ENCODE measurements at regions not wholly inside any gene's neighbourhood (a gene's known extent, or its start where the extent isn't known, plus 50 kb on each side); places are given as distances from the start of the nearest gene placed in this dataset.
"Not testable (repeated sequence)": the region's sequence is repeated elsewhere in the genome, so short reads cannot be mapped to it uniquely, and the experiment has no call there.

DNA sequence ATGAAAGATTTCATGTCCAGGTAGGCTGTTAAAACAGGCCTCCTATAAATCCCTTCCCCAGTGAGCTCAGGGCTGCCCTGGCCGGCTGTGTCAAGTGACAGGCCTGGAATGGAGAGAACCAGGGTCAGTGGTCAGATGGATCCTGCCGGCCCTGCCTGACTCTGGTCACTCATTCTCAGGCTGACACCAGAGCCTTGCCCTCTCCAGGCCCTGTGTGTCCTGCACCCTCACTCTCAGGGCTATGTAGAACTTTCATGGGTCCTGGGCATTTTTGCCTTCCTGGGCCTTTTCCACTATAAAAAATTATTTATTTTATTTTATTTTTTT, 82.0 kb upstream of the RGPD5 start:
- DNase-seq, result no peak
- H3K27ac ChIP-seq, result no peak overlapping the region
- intact Hi-C loops (cut with DNase I), result no loop called here
- H3K36me3 ChIP-seq, result no peaks in the 10 kb centered on the region
- H3K27me3 ChIP-seq, result no peaks in the 10 kb centered on the region
- ATAC-seq, result no peak
- TF ChIP-seq CTCF (IDR thresholded peaks at IDR 0.05), result no peak
- no peaks in the 10 kb centered on the region for H3K4me1 ChIP-seq
- WGBS, 2 donors, result 85 to 96% methylated on average over 2 of the region's 2 CpGs
- H3K9me3 ChIP-seq, result no peaks in the 10 kb centered on the region
- no peak overlapping the region for H3K4me3 ChIP-seq

GRCh38 chr2:109712746-109713145, 81.4 kb upstream of the RGPD5 start:
- TF ChIP-seq CTCF (IDR thresholded peaks at IDR 0.05), result no peak
- ATAC-seq (no peak), DNase-seq (no peak)
- H3K36me3 ChIP-seq, result no peaks in the 10 kb centered on the region
- intact Hi-C loops (cut with DNase I), result no loop called here
- H3K4me3 ChIP-seq, result no peak overlapping the region
- H3K9me3 ChIP-seq, result no peaks in the 10 kb centered on the region
- H3K4me1 ChIP-seq, result no peaks in the 10 kb centered on the region
- no peak overlapping the region for H3K27ac ChIP-seq
- WGBS, 2 donors, result 98 to 99% methylated on average over 5 of the region's 5 CpGs
- H3K27me3 ChIP-seq, result no peaks in the 10 kb centered on the region

DNA sequence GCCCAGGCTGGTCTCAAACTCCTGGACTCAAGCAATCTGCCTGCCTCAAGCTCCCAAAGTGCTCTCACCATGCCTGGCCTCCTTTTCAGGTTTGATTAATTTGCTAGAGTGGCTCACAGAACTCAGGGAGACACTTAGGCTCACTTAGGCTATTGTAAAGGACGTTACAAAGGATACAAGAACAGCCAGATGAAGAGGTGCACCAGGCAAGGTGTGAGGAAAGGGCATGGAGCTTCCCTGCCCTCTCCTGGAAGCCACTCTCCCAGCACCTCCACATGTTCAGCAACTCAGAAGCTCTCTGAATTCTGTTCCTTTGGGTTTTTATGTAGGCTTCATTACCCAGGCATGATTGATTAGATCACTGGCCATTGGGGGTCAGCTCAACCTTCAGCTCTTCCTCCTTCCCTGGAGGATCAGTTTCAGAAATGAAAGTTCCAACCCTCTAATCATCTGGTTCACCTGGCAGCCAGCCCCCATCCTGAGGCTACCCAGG, 78.7 kb upstream of the RGPD5 start:
- Histone ChIP-seq H3K4me1 (no peaks in the 10 kb centered on the region), H3K27me3 (no peaks in the 10 kb centered on the region), H3K36me3 (no peaks in the 10 kb centered on the region), H3K4me3 (no peak overlapping the region), H3K9me3 (peaks cover 0 to 7% (median 0%) of the 10 kb centered on the region in 11 donors), H3K27ac (no peak overlapping the region)
- peak; percentile 10 to 72 (median 66) for TF ChIP-seq CTCF (IDR thresholded peaks at IDR 0.05)
- WGBS, 2 donors, result 31 to 34% methylated on average over 1 of the region's 1 CpG
- ATAC-seq (peak; percentile 49 to 88 (median 82)), DNase-seq (no peak)
- intact Hi-C loops (cut with DNase I), result loop anchor here in 9 of 10 donors (1.0 to 5.0 kb wide), 3 partner anchors 168 to 169 kb away; no protein-coding TSS in a partner anchor

GRCh38 chr2:109716596-109716995, 77.5 kb upstream of the RGPD5 start:
- WGBS, 2 donors, result 57 to 66% methylated on average over 4 of the region's 4 CpGs
- not testable (repeated sequence) for H3K4me1 ChIP-seq, H3K9me3 ChIP-seq, DNase-seq, H3K4me3 ChIP-seq, H3K27ac ChIP-seq, H3K27me3 ChIP-seq, ATAC-seq, H3K36me3 ChIP-seq
- intact Hi-C loops (cut with DNase I), result loop anchor here in 6 of 10 donors (5.0 kb wide), 1 partner anchor 169 kb away; no protein-coding TSS in a partner anchor

GRCh38 chr2:109718139-109718538, 76.0 kb upstream of the RGPD5 start:
- no peaks in the 10 kb centered on the region for H3K27me3 ChIP-seq
- H3K4me3 ChIP-seq, result no peak overlapping the region
- intact Hi-C loops (cut with DNase I), result loop anchor here in 6 of 10 donors (5.0 kb wide), 1 partner anchor 171 kb away; no protein-coding TSS in a partner anchor
- no peak for ATAC-seq
- H3K36me3 ChIP-seq, result no peaks in the 10 kb centered on the region
- TF ChIP-seq CTCF (IDR thresholded peaks at IDR 0.05), result no peak
- no peaks in the 10 kb centered on the region for H3K4me1 ChIP-seq
- peaks cover 0 to 7% (median 0%) of the 10 kb centered on the region in 11 donors for H3K9me3 ChIP-seq
- H3K27ac ChIP-seq, result no peak overlapping the region
- 96 to 98% methylated on average over 2 of the region's 2 CpGs for WGBS, 2 donors
- no peak for DNase-seq

Data from heart right ventricle (tissue), 16 donors.